HFFc6 (cell line): ENCODE measurements at regions not wholly inside any gene's neighbourhood (a gene's known extent, or its start where the extent isn't known, plus 50 kb on each side); places are given as distances from the start of the nearest gene placed in this dataset.
"Not testable (repeated sequence)": the region's sequence is repeated elsewhere in the genome, so short reads cannot be mapped to it uniquely, and the experiment has no call there.

Experiments
- DNase-seq: peaks from one replicate; pipeline ENCODE4 v3.0.0-alpha.2; 2018
- H3K27ac Mint-ChIP-seq: 2 replicates; pipeline ENCODE4 v1.8.0; 2020; ENCODE audit warnings: mild to moderate bottlenecking, mixed read lengths
- H3K27me3 Mint-ChIP-seq: 2 replicates; pipeline ENCODE4 v1.8.0; 2021; ENCODE audit warnings: mild to moderate bottlenecking, moderate library complexity, mixed read lengths; ENCODE audit not compliant: insufficient read depth
- H3K36me3 Mint-ChIP-seq: 2 replicates; pipeline ENCODE4 v1.8.0; 2021; ENCODE audit warnings: low read depth, mixed read lengths
- H3K4me1 Mint-ChIP-seq: 2 replicates; pipeline ENCODE4 v1.8.0; 2020; ENCODE audit warnings: low read depth, mixed read lengths
- H3K4me3 Mint-ChIP-seq: 2 replicates; pipeline ENCODE4 v1.8.0; 2020; ENCODE audit warnings: mild to moderate bottlenecking, moderate library complexity, mixed read lengths
- H3K9me3 Mint-ChIP-seq: 2 replicates; pipeline ENCODE4 v1.8.0; 2020; ENCODE audit warnings: mild to moderate bottlenecking, mixed read lengths
- CTCF ChIP-seq: fragments of 200-600 bp; sonication (generic); IDR thresholded peaks from 2 replicates; pipeline ENCODE4 v1.5.0; 2021; ENCODE audit warnings: antibody characterized with exemption, mild to moderate bottlenecking

- H3K27me3 Mint-ChIP-seq = no peaks in the 10 kb centered on the region
- DNase-seq = no peak
- H3K9me3 Mint-ChIP-seq = no peaks in the 10 kb centered on the region
- H3K36me3 Mint-ChIP-seq = no peaks in the 10 kb centered on the region
- peaks cover 13% of the 10 kb centered on the region for H3K4me1 Mint-ChIP-seq
- no peak overlapping the region for H3K4me3 Mint-ChIP-seq
- H3K27ac Mint-ChIP-seq = no peak overlapping the region
- no peak for TF ChIP-seq CTCF
Measured at GRCh38 chr2:196516564-196516963, 123.0 kb upstream of the CCDC150 start.

- H3K27ac Mint-ChIP-seq = no peak overlapping the region
- no peaks in the 10 kb centered on the region for H3K36me3 Mint-ChIP-seq
- H3K4me1 Mint-ChIP-seq = peaks cover 7% of the 10 kb centered on the region
- H3K4me3 Mint-ChIP-seq = no peak overlapping the region
- no peaks in the 10 kb centered on the region for H3K9me3 Mint-ChIP-seq
- TF ChIP-seq CTCF = no peak
- no peaks in the 10 kb centered on the region for H3K27me3 Mint-ChIP-seq
- DNase-seq = no peak
Measured at GRCh38 chr2:196520605-196521004, 118.9 kb upstream of the CCDC150 start.

GRCh38 chr2:196526981-196527725, 112.4 kb upstream of the CCDC150 start:
- not testable (repeated sequence) for H3K27me3 Mint-ChIP-seq, H3K36me3 Mint-ChIP-seq, H3K9me3 Mint-ChIP-seq, H3K27ac Mint-ChIP-seq, H3K4me3 Mint-ChIP-seq, DNase-seq, H3K4me1 Mint-ChIP-seq

GRCh38 chr2:196528486-196529223, 110.9 kb upstream of the CCDC150 start:
- H3K27me3 Mint-ChIP-seq = no peaks in the 10 kb centered on the region
- no peaks in the 10 kb centered on the region; the same call in 1 of the 2 replicates for H3K9me3 Mint-ChIP-seq
- H3K36me3 Mint-ChIP-seq = no peaks in the 10 kb centered on the region
- H3K27ac Mint-ChIP-seq = no peak overlapping the region
- DNase-seq = no peak
- no peak for TF ChIP-seq CTCF
- no peaks in the 10 kb centered on the region for H3K4me1 Mint-ChIP-seq
- no peak overlapping the region for H3K4me3 Mint-ChIP-seq

- no peak for DNase-seq
- Mint-ChIP-seq H3K27me3 (no peaks in the 10 kb centered on the region), H3K36me3 (no peaks in the 10 kb centered on the region), H3K4me1 (no peaks in the 10 kb centered on the region), H3K9me3 (no peaks in the 10 kb centered on the region; the same call in 1 of the 2 replicates), H3K27ac (no peak overlapping the region), H3K4me3 (no peak overlapping the region)
- no peak for TF ChIP-seq CTCF
Measured at GRCh38 chr2:196530910-196531309, 108.6 kb upstream of the CCDC150 start.

GRCh38 chr2:196533772-196534397, 105.6 kb upstream of the CCDC150 start:
- H3K27me3 Mint-ChIP-seq = no peaks in the 10 kb centered on the region
- no peak for TF ChIP-seq CTCF
- H3K4me3 Mint-ChIP-seq = no peak overlapping the region
- peaks cover 6% of the 10 kb centered on the region for H3K4me1 Mint-ChIP-seq
- no peaks in the 10 kb centered on the region for H3K9me3 Mint-ChIP-seq
- no peak for DNase-seq
- no peak overlapping the region for H3K27ac Mint-ChIP-seq
- H3K36me3 Mint-ChIP-seq = no peaks in the 10 kb centered on the region
